Stimulated activated naive CD4-positive, alpha-beta T cell (primary cell): ENCODE measurements at regions not wholly inside any gene's neighbourhood (a gene's known extent, or its start where the extent isn't known, plus 50 kb on each side); places are given as distances from the start of the nearest gene placed in this dataset.
A peak's percentile ranks its signal among the peaks of the same experiment; 100 is the strongest.

Experiments
- DNase-seq, 6 experiments: peaks; one replicate each; lab custom pipeline; 2025; lab: John Stamatoyannopoulos, UW

DNA sequence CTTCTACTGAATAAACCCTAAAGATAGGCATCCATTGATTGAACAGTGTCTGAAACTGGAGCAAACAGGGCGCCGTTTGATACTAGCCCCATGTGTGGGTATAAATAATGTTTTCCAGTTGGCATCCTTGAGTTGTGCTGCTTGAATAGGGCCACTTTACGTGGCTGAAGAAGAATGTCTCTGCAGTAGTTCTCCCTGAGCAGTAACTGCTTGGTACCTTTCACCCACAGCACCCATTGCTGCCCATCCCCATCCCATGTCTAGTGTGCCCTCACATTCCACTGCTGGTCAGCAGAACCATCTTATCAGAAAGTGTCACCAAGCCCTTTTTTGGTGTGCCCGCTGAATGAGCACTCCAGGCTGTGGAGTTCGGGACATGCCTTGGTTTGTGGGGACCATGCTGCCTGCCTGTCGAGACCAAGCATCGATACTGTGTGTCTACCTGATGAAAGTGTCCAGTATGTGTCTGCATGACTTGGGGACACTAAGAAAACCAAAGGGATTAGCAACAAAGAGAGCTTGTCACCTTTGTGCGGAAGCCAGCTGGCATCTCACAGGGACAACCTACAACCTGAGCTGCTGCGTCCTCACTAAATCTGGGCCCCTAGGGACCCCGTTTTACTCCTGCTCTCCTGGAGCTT is 162.0 kb downstream of the TM9SF2 start:
- no peak for DNase-seq

DNA sequence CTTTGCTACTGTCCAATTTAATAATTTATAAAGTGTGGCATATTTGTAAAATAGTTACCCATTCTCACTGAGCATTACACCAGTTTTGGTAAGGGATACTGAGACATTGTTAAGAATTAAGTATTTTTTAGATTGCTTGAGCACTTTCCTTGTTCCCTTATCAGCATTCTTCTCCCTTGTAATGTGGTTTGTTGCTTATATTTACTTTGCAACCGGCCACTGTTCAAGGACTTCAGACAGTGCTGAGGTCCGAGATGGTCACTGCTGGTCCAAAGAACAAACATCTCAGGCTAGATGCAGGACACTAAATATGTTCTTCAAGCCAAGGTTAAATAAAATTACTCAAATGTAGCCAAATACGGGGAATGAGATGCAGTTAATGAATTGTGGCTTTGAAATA is 161.4 kb downstream of the TM9SF2 start:
- no peak for DNase-seq

DNA sequence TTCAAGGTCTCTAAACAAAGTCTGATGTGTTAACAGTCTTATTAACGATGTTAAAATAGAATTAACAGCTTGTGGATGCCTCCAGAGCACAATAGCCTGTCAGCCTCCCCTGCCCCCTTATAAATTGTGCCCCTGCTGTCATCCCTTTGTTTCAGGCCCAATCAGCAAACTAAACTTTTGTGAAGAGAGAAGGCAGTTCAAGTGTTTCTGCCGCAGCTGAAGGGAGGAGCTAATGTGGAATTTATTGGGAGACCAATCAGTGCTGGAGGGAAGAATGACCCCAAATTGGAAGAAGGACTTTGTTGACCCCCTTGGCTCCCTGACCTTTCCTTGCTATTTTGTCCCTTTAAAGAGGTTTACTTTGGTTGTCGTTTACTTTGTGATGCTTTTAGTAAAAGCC is 160.5 kb downstream of the TM9SF2 start:
- no peak for DNase-seq

- DNase-seq: no peak
Measured at GRCh38 chr13:99659866-99660554, 158.7 kb downstream of the TM9SF2 start.

DNA sequence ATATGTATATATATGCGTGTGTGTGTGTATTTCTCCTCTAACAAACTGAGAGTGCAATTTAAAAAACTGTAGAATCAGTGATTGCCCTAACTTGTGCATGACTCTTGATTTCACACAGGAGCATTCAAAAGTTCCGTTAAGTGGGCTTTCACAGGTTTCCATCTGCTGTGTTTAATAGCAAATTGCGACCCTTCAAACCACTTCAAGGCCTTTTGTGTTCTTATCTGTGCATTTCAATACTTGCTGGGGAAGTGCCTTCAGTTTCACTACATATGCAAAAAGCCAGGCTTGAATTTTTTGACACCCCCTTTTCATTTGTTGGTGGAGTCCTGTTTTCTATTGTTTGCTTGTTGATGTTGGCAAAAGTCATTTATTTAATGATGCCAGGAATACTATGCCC is 158.0 kb downstream of the TM9SF2 start:
- no peak for DNase-seq

- peak; percentile 50 to 75 (median 62) for DNase-seq
Measured at GRCh38 chr13:99658261-99658991, 157.2 kb downstream of the TM9SF2 start.

DNA sequence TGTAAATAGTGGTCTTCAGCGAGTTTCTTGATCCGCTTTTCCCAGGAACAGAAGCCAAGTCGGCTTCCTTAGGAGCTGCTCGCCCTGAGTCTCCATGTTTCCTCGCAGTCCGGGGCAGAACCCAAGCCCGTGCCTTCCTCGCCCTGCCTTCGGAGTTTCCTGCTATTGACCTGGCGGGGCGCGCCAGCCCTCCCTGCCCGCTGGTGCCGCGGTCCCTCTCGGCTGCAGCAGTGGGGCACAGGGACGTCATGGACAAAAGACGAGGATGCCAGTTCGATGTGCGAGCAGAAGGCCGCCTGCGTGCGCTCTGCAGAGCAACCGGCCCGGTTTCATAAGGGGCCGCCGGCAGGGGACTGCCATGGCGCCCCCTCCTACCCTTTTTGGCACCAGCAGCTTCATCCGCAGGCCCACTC is 156.6 kb downstream of the TM9SF2 start:
- peak in 4 of 6 experiments; percentile 22 to 69 (median 44) for DNase-seq

DNA sequence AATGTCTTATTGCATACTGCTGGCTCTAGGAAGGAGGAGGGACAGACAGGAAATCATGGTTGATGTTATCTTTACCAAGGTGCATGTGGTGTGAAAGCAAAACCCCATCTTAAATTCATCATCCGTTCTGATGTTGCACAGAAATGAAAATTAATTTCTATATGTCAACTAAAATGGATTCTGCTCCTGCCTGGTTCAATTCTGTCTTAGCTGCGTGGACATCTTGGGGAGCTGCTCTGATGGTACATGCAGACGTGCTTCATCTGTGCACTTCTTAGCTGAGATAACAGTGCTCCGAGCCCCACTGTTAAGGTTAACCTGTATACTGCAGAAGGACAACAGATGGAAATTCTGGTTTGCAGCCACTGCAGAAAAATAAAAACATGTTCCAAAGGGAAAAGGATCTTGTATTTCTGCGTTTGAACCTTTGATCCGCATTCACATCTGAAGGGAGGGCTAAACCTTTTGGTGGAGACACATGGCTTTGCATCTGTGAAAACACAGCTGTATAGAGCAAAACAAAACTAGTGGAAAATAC is 155.6 kb downstream of the TM9SF2 start:
- peak in 5 of 6 experiments; percentile 2 to 74 (median 72) for DNase-seq

- DNase-seq: peak; percentile 61 to 88 (median 73)
Measured at GRCh38 chr13:99656092-99656745, 154.9 kb downstream of the TM9SF2 start.

- DNase-seq: no peak
Measured at GRCh38 chr13:99655351-99656091, 154.2 kb downstream of the TM9SF2 start.

DNA sequence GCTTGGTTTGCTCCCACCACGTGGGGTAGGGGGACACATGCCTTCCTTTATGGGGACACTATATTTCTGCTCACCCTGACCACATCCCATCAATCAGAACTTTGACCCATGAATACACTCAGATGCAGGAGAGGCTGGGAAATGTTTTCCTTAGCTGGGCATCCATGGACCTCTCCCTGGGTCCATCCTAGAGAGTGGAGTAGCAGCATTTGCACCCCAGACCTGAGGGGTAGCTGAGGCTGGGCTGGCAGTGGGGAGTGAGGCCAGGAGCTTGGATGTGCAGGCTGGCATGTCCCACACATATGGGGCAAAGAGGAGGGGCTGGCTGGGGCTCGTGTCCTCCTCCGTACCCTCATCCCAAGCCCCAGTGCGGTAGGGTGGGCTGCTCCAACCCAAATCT is 152.8 kb downstream of the TM9SF2 start:
- DNase-seq: no peak

GRCh38 chr13:99653526-99653925 is 152.3 kb downstream of the TM9SF2 start:
- DNase-seq: no peak

DNA sequence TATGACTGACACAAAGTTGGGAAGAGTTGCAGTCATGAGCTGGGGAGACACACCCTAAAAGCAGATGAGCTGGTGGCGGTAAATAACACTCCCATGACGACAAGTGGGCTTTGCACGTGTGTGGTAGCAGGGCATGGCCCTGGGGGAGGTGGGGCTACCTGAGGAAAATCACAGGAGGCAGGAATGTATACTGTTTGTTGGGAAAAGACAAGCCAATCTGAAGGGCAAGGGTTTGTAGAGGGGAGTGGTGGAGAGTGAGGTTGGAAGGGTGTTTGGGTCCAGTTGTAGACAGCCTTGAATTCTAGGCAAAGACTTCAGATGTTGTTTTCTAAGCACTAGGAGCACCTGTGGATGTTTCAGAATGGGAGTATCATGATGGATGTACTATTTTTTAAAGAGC is 151.6 kb downstream of the TM9SF2 start:
- DNase-seq: no peak

DNA sequence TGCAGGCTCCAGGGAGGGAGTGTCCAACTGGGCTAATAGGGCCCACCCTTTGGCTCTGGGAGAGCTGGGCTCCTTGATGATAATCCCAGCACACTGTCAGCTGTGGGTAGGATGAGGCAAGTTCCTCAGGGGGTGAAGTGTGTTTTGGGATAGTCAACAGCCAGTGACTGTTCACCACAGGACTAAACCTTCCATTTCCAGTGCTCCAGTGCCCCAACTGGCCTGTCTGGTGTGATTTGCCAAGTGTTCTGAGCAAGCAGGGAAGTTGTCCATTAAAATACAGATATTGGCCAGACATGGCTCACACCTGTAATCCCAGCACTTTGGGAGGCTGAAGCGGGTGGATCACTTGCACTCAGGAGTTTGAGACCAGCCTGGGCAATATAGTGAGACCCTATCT is 150.9 kb downstream of the TM9SF2 start:
- DNase-seq: no peak

GRCh38 chr13:99651016-99651415 is 149.7 kb downstream of the TM9SF2 start:
- DNase-seq: no peak

DNA sequence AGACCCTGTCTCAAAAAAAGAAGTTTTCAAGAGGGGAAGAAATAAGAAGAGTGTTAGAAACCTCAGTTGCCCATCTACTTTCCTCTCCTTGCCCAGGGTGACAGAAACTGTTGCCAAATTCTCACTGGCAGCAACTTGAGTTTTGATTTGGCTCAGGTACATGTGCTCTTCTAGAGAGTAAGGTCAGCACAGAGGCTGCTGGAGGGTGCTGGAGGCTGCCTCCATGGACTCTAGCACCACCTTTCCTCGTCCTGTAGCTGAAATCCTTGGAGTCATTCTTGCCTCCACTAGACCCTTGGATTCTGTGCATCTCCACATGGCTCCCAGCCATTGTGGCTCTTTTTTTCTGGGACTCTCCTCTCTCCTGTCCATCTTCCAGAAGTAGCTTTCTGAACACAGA is 149.1 kb downstream of the TM9SF2 start:
- no peak for DNase-seq

DNA sequence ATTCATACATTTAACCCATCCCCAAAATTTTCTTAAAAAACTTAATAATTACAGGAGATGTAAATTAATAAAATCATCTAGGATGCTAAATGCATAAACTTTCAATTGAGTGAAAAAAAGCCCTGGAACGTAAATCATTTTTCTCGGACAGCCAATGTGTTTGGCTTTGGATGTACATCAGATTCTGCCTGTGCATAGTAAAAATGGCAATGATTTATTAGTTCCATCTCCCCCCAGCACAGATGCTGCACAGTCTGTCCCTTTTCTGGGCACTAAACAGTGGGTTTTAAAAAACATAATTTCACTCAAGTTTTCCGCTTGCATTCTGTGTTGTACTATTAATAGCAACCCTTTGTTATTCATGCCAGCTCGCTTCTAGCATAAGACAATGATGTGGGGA is 147.7 kb downstream of the TM9SF2 start:
- no peak for DNase-seq

GRCh38 chr13:99648066-99648665 is 146.9 kb downstream of the TM9SF2 start:
- no peak for DNase-seq

- DNase-seq: no peak
Measured at GRCh38 chr13:99647596-99647985, 146.3 kb downstream of the TM9SF2 start.

DNA sequence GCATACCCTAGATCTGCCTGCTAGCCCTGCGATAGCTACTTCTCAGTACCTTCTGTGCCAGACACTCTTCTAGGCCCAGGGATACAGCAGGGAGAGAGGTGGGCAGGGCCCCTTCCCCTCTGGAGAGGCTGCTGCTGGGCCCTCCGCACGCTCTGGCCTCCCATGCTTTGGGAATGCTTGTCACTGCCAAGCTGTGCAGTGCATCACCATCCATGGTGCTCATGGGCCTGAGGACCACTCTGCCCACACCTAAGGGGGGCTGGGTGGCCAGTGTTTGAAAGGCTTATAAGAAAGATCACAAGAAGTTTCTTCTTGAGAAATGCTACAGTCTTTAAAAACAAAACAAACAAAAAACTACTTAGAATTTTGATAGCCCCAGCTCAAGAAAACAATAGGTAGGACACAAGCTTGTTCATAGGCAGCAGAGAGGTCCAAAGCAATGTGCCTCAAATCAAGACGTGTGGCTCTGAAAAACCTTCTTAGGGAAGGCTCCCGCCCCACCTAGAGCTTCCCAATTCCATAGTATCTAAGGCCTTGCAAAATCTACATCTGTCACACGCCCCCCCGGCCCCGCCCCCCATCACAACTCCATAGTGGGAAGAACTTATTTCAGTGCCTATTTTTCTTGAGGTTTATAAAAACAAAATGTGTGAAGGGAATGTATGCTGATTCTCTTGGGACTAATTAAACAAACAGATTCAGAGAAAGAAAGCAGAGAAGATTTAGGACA is 145.8 kb downstream of the TM9SF2 start:
- no peak for DNase-seq

DNA sequence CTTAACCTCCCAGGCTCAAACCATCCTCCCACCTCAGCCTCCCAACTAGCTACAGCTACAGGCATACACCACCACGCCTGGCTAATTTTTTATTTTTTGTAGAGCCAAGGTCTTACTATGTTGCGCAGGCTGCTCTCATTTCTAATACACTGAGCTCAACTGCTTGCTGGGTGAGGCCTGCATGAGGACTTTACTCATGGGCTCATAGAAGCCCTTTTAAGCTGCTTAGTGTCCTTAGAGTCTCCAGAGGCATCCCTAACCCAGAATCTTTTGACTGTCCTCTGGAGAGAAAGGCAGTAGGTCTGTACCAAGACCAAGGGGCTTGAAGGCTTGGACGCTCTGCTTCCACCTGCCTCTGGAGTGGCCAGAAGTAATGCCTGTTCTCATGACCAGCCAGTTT is 141.6 kb downstream of the TM9SF2 start:
- DNase-seq: no peak
